NT2/D1 (cell line): ENCODE measurements at regions not wholly inside any gene's neighbourhood (a gene's known extent, or its start where the extent isn't known, plus 50 kb on each side); places are given as distances from the start of the nearest gene placed in this dataset.

ENCODE experiments used
- SUZ12 ChIP-seq: IDR thresholded peaks from 2 replicates; pipeline ENCODE4 v1.6.1; 2011; ENCODE audit not compliant: insufficient read length, insufficient read depth; ENCODE audit errors: extremely low read depth
- YY1 ChIP-seq: IDR thresholded peaks from 2 replicates; pipeline ENCODE4 v1.6.1; 2011; ENCODE audit not compliant: insufficient read length, insufficient read depth
- ZNF274 ChIP-seq: IDR thresholded peaks from 2 replicates; pipeline ENCODE4 v1.6.1; 2011; ENCODE audit warnings: mild to moderate bottlenecking, low read depth, low read length

DNA sequence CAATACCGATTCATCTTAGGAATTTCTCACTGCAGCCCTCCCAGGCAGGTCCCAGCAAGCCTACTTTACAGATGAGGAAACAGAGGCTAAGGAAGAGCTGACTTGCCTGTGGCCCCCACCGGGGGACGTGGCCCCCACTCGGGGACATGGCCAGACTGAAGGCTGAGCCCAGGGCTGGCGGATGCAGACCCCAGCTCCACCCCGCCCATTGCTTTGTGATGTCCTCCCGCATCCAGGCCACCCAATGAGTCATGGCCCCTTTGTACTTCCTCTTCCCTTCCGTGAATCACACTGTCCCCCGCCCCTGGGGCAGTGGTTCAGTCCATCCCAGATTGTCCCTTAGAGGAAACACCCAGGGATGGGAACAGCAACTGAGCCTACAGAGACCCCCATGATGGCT lies 116.0 kb upstream of the ANO1 start:
- TF ChIP-seq ZNF274 (no peak), YY1 (no peak), SUZ12 (no peak)
